ENCODE measurements at regions not wholly inside any gene's neighbourhood (a gene's known extent, or its start where the extent isn't known, plus 50 kb on each side); places are given as distances from the start of the nearest gene placed in this dataset.

GRCh38 chr1:88560621-88561020 is 123.5 kb upstream of the PKN2 start:
- no peak overlapping the region for H3K14ac ChIP-seq (ENCODE audit: low read length in 2 of 2)
- no peak for DNase-seq
- H3K27me3 ChIP-seq (ENCODE audit: control insufficient read depth in 1 of 2, insufficient read depth in 1 of 2, low read length in 2 of 2) = peaks cover 0 to 8% of the 10 kb centered on the region in 2 experiments
- no peak overlapping the region for H3K27ac ChIP-seq (ENCODE audit: low read length, poor library complexity, severe bottlenecking)
- no peak overlapping the region for H2BK120ac ChIP-seq (ENCODE audit: low read depth, low read length)
- no peak overlapping the region for H2BK5ac ChIP-seq (ENCODE audit: low read depth, low read length, poor library complexity, severe bottlenecking)
- no peak overlapping the region for H2AK5ac ChIP-seq (ENCODE audit: low read length, severe bottlenecking)
- H3K36me3 ChIP-seq (ENCODE audit: control insufficient read depth in 1 of 2, insufficient read depth in 2 of 2, low read depth in 1 of 2, low read length in 2 of 2) = no peaks in the 10 kb centered on the region
- H3K4ac ChIP-seq (ENCODE audit: low read depth in 1 of 2, low read length in 2 of 2) = no peak overlapping the region
- no peak overlapping the region for H3K4me2 ChIP-seq (ENCODE audit: low read length, poor library complexity, severe bottlenecking)
- no peak overlapping the region for H3K4me3 ChIP-seq (ENCODE audit: insufficient read depth in 1 of 2, low read depth in 1 of 2, low read length in 2 of 2)
- no peaks in the 10 kb centered on the region for H3K9me3 ChIP-seq (ENCODE audit: control insufficient read depth, low read length)
- H3K9ac ChIP-seq (ENCODE audit: low read length) = no peak overlapping the region
- H3K23ac ChIP-seq (ENCODE audit: low read length in 2 of 2) = no peak overlapping the region
- no peak overlapping the region for H2AFZ ChIP-seq (ENCODE audit: low read depth, low read length)
- H3K18ac ChIP-seq (ENCODE audit: low read depth in 1 of 2, low read length in 2 of 2) = no peak overlapping the region
- H4K91ac ChIP-seq (ENCODE audit: low read length) = no peak overlapping the region
- H3K4me1 ChIP-seq (ENCODE audit: control insufficient read depth, insufficient read depth, low read depth, low read length) = no peaks in the 10 kb centered on the region
- H2BK15ac ChIP-seq (ENCODE audit: low read depth, poor library complexity, severe bottlenecking) = no peak overlapping the region
- 100% methylated on average over 2 of the region's 3 CpGs for WGBS
- no peak overlapping the region for H2BK12ac ChIP-seq (ENCODE audit: low read length in 2 of 2)
- H4K8ac ChIP-seq (ENCODE audit: low read length) = no peak overlapping the region
- no peaks in the 10 kb centered on the region for H3K79me1 ChIP-seq (replicated peaks; ENCODE audit: low read length, poor library complexity, severe bottlenecking)

- Histone ChIP-seq H4K8ac (ENCODE audit: low read length) (no peak overlapping the region), H4K91ac (ENCODE audit: low read length) (no peak overlapping the region), H3K14ac (ENCODE audit: low read length in 2 of 2) (no peak overlapping the region), H3K36me3 (ENCODE audit: control insufficient read depth in 1 of 2, insufficient read depth in 2 of 2, low read depth in 1 of 2, low read length in 2 of 2) (no peaks in the 10 kb centered on the region), H2BK5ac (ENCODE audit: low read depth, low read length, poor library complexity, severe bottlenecking) (no peak overlapping the region), H2BK12ac (ENCODE audit: low read length in 2 of 2) (no peak overlapping the region), H2BK120ac (ENCODE audit: low read depth, low read length) (no peak overlapping the region), H3K79me1 (replicated peaks; ENCODE audit: low read length, poor library complexity, severe bottlenecking) (no peaks in the 10 kb centered on the region), H3K27me3 (ENCODE audit: control insufficient read depth in 1 of 2, insufficient read depth in 1 of 2, low read length in 2 of 2) (peaks cover 0 to 13% of the 10 kb centered on the region in 2 experiments), H3K4me3 (ENCODE audit: insufficient read depth in 1 of 2, low read depth in 1 of 2, low read length in 2 of 2) (no peak overlapping the region), H3K27ac (ENCODE audit: low read length, poor library complexity, severe bottlenecking) (no peak overlapping the region), H3K9ac (ENCODE audit: low read length) (no peak overlapping the region), H3K9me3 (ENCODE audit: control insufficient read depth, low read length) (no peaks in the 10 kb centered on the region), H2AK5ac (ENCODE audit: low read length, severe bottlenecking) (no peak overlapping the region), H3K4ac (ENCODE audit: low read depth in 1 of 2, low read length in 2 of 2) (no peak overlapping the region), H3K4me1 (ENCODE audit: control insufficient read depth, insufficient read depth, low read depth, low read length) (no peaks in the 10 kb centered on the region), H2AFZ (ENCODE audit: low read depth, low read length) (no peak overlapping the region), H3K18ac (ENCODE audit: low read depth in 1 of 2, low read length in 2 of 2) (no peak overlapping the region), H3K23ac (ENCODE audit: low read length in 2 of 2) (no peak overlapping the region), H2BK15ac (ENCODE audit: low read depth, poor library complexity, severe bottlenecking) (no peak overlapping the region), H3K4me2 (ENCODE audit: low read length, poor library complexity, severe bottlenecking) (no peak overlapping the region)
- 62% methylated on average over 2 of the region's 3 CpGs for WGBS
- DNase-seq = no peak
These were observed 121.1 kb upstream of the PKN2 start for GRCh38 chr1:88562991-88563390.

GRCh38 chr1:88566615-88567387 is 117.3 kb upstream of the PKN2 start:
- H4K91ac ChIP-seq (ENCODE audit: low read length) = no peak overlapping the region
- H2BK12ac ChIP-seq (ENCODE audit: low read length in 2 of 2) = no peak overlapping the region
- H2BK5ac ChIP-seq (ENCODE audit: low read depth, low read length, poor library complexity, severe bottlenecking) = no peak overlapping the region
- no peak overlapping the region for H2BK120ac ChIP-seq (ENCODE audit: low read depth, low read length)
- DNase-seq = no peak
- no peaks in the 10 kb centered on the region for H3K79me1 ChIP-seq (replicated peaks; ENCODE audit: low read length, poor library complexity, severe bottlenecking)
- no peak overlapping the region for H3K23ac ChIP-seq (ENCODE audit: low read length in 2 of 2)
- H3K27me3 ChIP-seq (ENCODE audit: control insufficient read depth in 1 of 2, insufficient read depth in 1 of 2, low read length in 2 of 2) = peaks cover 3 to 9% of the 10 kb centered on the region in 2 experiments
- H3K4me1 ChIP-seq (ENCODE audit: control insufficient read depth, insufficient read depth, low read depth, low read length) = no peaks in the 10 kb centered on the region
- no peak overlapping the region for H3K18ac ChIP-seq (ENCODE audit: low read depth in 1 of 2, low read length in 2 of 2)
- H3K9me3 ChIP-seq (ENCODE audit: control insufficient read depth, low read length) = no peaks in the 10 kb centered on the region
- H3K9ac ChIP-seq (ENCODE audit: low read length) = no peak overlapping the region
- H3K4me3 ChIP-seq (ENCODE audit: insufficient read depth in 1 of 2, low read depth in 1 of 2, low read length in 2 of 2) = no peak overlapping the region
- no peak overlapping the region for H2AFZ ChIP-seq (ENCODE audit: low read depth, low read length)
- H2BK15ac ChIP-seq (ENCODE audit: low read depth, poor library complexity, severe bottlenecking) = no peak overlapping the region
- no peak overlapping the region for H3K4ac ChIP-seq (ENCODE audit: low read depth in 1 of 2, low read length in 2 of 2)
- H3K27ac ChIP-seq (ENCODE audit: low read length, poor library complexity, severe bottlenecking) = no peak overlapping the region
- no peak overlapping the region for H4K8ac ChIP-seq (ENCODE audit: low read length)
- H3K14ac ChIP-seq (ENCODE audit: low read length in 2 of 2) = no peak overlapping the region
- no peak overlapping the region for H3K4me2 ChIP-seq (ENCODE audit: low read length, poor library complexity, severe bottlenecking)
- no peak overlapping the region for H2AK5ac ChIP-seq (ENCODE audit: low read length, severe bottlenecking)
- no peaks in the 10 kb centered on the region for H3K36me3 ChIP-seq (ENCODE audit: control insufficient read depth in 1 of 2, insufficient read depth in 2 of 2, low read depth in 1 of 2, low read length in 2 of 2)
- 69% methylated on average over 6 of the region's 9 CpGs for WGBS

- Histone ChIP-seq H3K27me3 (ENCODE audit: control insufficient read depth in 1 of 2, insufficient read depth in 1 of 2, low read length in 2 of 2) (peaks cover 4 to 6% of the 10 kb centered on the region in 2 experiments), H3K27ac (ENCODE audit: low read length, poor library complexity, severe bottlenecking) (no peak overlapping the region), H2BK5ac (ENCODE audit: low read depth, low read length, poor library complexity, severe bottlenecking) (no peak overlapping the region), H4K91ac (ENCODE audit: low read length) (no peak overlapping the region), H3K4me1 (ENCODE audit: control insufficient read depth, insufficient read depth, low read depth, low read length) (no peaks in the 10 kb centered on the region), H4K8ac (ENCODE audit: low read length) (no peak overlapping the region), H2AK5ac (ENCODE audit: low read length, severe bottlenecking) (no peak overlapping the region), H2AFZ (ENCODE audit: low read depth, low read length) (no peak overlapping the region), H3K14ac (ENCODE audit: low read length in 2 of 2) (no peak overlapping the region), H2BK15ac (ENCODE audit: low read depth, poor library complexity, severe bottlenecking) (no peak overlapping the region), H2BK120ac (ENCODE audit: low read depth, low read length) (no peak overlapping the region), H3K79me1 (replicated peaks; ENCODE audit: low read length, poor library complexity, severe bottlenecking) (no peaks in the 10 kb centered on the region), H3K4me2 (ENCODE audit: low read length, poor library complexity, severe bottlenecking) (no peak overlapping the region), H2BK12ac (ENCODE audit: low read length in 2 of 2) (no peak overlapping the region), H3K18ac (ENCODE audit: low read depth in 1 of 2, low read length in 2 of 2) (no peak overlapping the region), H3K9ac (ENCODE audit: low read length) (no peak overlapping the region), H3K36me3 (ENCODE audit: control insufficient read depth in 1 of 2, insufficient read depth in 2 of 2, low read depth in 1 of 2, low read length in 2 of 2) (no peaks in the 10 kb centered on the region), H3K4me3 (ENCODE audit: insufficient read depth in 1 of 2, low read depth in 1 of 2, low read length in 2 of 2) (no peak overlapping the region), H3K4ac (ENCODE audit: low read depth in 1 of 2, low read length in 2 of 2) (no peak overlapping the region), H3K23ac (ENCODE audit: low read length in 2 of 2) (no peak overlapping the region), H3K9me3 (ENCODE audit: control insufficient read depth, low read length) (no peaks in the 10 kb centered on the region)
- WGBS = 58% methylated on average over 1 of the region's 1 CpG
- no peak for DNase-seq
These were observed 112.6 kb upstream of the PKN2 start for GRCh38 chr1:88571506-88571905.
